Large intestine (tissue), 3 donors: ENCODE measurements at regions not wholly inside any gene's neighbourhood (a gene's known extent, or its start where the extent isn't known, plus 50 kb on each side); places are given as distances from the start of the nearest gene placed in this dataset.

Source experiments
- DNase-seq, 2 donors: peaks; one replicate each; pipeline versions ENCODE4 v3.0.0 to v3.0.0-alpha.2; 2013
- H3K27ac ChIP-seq: one replicate; pipeline ENCODE4 v1.5.1; 2013; ENCODE audit warnings: low read length
- H3K27me3 ChIP-seq: 2 replicates; pipeline ENCODE4 v1.6.1; 2013; ENCODE audit warnings: low read length; ENCODE audit not compliant: control insufficient read depth, insufficient read depth
- H3K36me3 ChIP-seq: 2 replicates; pipeline ENCODE4 v1.6.1; 2013; ENCODE audit warnings: low read length; ENCODE audit not compliant: control insufficient read depth, insufficient read depth
- H3K4me1 ChIP-seq: one replicate; pipeline ENCODE4 v1.6.1; 2013; ENCODE audit warnings: low read length; ENCODE audit not compliant: control insufficient read depth, insufficient read depth
- H3K4me3 ChIP-seq: one replicate; pipeline ENCODE4 v1.5.1; 2013; ENCODE audit warnings: low read length
- H3K9me3 ChIP-seq: one replicate; pipeline ENCODE4 v1.6.1; 2013; ENCODE audit warnings: mild to moderate bottlenecking, low read depth, low read length, moderate library complexity; ENCODE audit not compliant: control insufficient read depth
- WGBS: methylation state at CpG from one replicate; pipeline ENCODE4 v1.1.5; 2013; ENCODE audit warnings: low lambda C conversion rate; ENCODE audit not compliant: insufficient coverage; 5-methylcytosine and 5-hydroxymethylcytosine counted together

GRCh38 chr3:155029941-155030340 is 50.2 kb upstream of the MME start:
- Histone ChIP-seq H3K27me3 (no peaks in the 10 kb centered on the region), H3K4me3 (no peak overlapping the region), H3K27ac (no peak overlapping the region), H3K4me1 (peaks cover 10% of the 10 kb centered on the region), H3K36me3 (no peaks in the 10 kb centered on the region), H3K9me3 (no peaks in the 10 kb centered on the region)
- no peak for DNase-seq
- 80% methylated on average over 1 of the region's 1 CpG for WGBS

GRCh38 chr3:155026999-155027591 is 53.0 kb upstream of the MME start:
- no CpG with 5 or more reads among the region's 2 CpGs for WGBS
- Histone ChIP-seq H3K27ac (peak overlapping the region; percentile 66), H3K27me3 (no peaks in the 10 kb centered on the region), H3K4me3 (no peak overlapping the region), H3K4me1 (peaks cover 10% of the 10 kb centered on the region), H3K36me3 (no peaks in the 10 kb centered on the region), H3K9me3 (no peaks in the 10 kb centered on the region)
- peak; percentile 14 to 68 for DNase-seq

- no peaks in the 10 kb centered on the region for H3K36me3 ChIP-seq
- H3K4me1 ChIP-seq, result peaks cover 15% of the 10 kb centered on the region
- H3K27me3 ChIP-seq, result no peaks in the 10 kb centered on the region
- 50% methylated on average over 1 of the region's 2 CpGs for WGBS
- H3K27ac ChIP-seq, result no peak overlapping the region
- DNase-seq, result no peak
- no peaks in the 10 kb centered on the region for H3K9me3 ChIP-seq
- no peak overlapping the region for H3K4me3 ChIP-seq
Observed at GRCh38 chr3:155024006-155024638, 56.0 kb upstream of the MME start.

GRCh38 chr3:155022896-155023295 is 57.2 kb upstream of the MME start:
- Histone ChIP-seq H3K4me3 (no peak overlapping the region), H3K27me3 (no peaks in the 10 kb centered on the region), H3K36me3 (no peaks in the 10 kb centered on the region), H3K27ac (no peak overlapping the region), H3K4me1 (peaks cover 22% of the 10 kb centered on the region), H3K9me3 (no peaks in the 10 kb centered on the region)
- no peak for DNase-seq

GRCh38 chr3:155019575-155019974 is 60.5 kb upstream of the MME start:
- peak; percentile 77 to 90 for DNase-seq
- no peaks in the 10 kb centered on the region for H3K36me3 ChIP-seq
- peak overlapping the region; percentile 66 for H3K27ac ChIP-seq
- H3K4me1 ChIP-seq, result peaks cover 12% of the 10 kb centered on the region
- no peaks in the 10 kb centered on the region for H3K27me3 ChIP-seq
- H3K9me3 ChIP-seq, result no peaks in the 10 kb centered on the region
- H3K4me3 ChIP-seq, result no peak overlapping the region
- no CpG with 5 or more reads among the region's 1 CpG for WGBS

GRCh38 chr3:155018621-155019330 is 61.3 kb upstream of the MME start:
- 57% methylated on average over 1 of the region's 5 CpGs for WGBS

GRCh38 chr3:155015776-155016436 is 64.2 kb upstream of the MME start:
- Histone ChIP-seq H3K36me3 (no peaks in the 10 kb centered on the region), H3K4me3 (no peak overlapping the region), H3K27ac (no peak overlapping the region), H3K27me3 (no peaks in the 10 kb centered on the region), H3K9me3 (no peaks in the 10 kb centered on the region), H3K4me1 (peaks cover 12% of the 10 kb centered on the region)
- no CpG with 5 or more reads among the region's 2 CpGs for WGBS
- no peak for DNase-seq

More at GRCh38 chr3:155018621-155019330, 61.3 kb upstream of the MME start:
- peak in 1 of 2 donors; percentile 36 for DNase-seq
- no peaks in the 10 kb centered on the region for H3K9me3 ChIP-seq
- H3K4me1 ChIP-seq, result peaks cover 12% of the 10 kb centered on the region
- H3K4me3 ChIP-seq, result no peak overlapping the region
- no peaks in the 10 kb centered on the region for H3K36me3 ChIP-seq
- peak overlapping the region; percentile 34 for H3K27ac ChIP-seq
- no peaks in the 10 kb centered on the region for H3K27me3 ChIP-seq

GRCh38 chr3:155014953-155015352 is 65.2 kb upstream of the MME start:
- Histone ChIP-seq H3K4me3 (no peak overlapping the region), H3K9me3 (no peaks in the 10 kb centered on the region), H3K4me1 (peaks cover 11% of the 10 kb centered on the region), H3K36me3 (no peaks in the 10 kb centered on the region), H3K27ac (no peak overlapping the region), H3K27me3 (no peaks in the 10 kb centered on the region)
- 100% methylated on average over 1 of the region's 2 CpGs for WGBS
- no peak for DNase-seq

- DNase-seq, result no peak
- H3K4me1 ChIP-seq, result peaks cover under 1% of the 10 kb centered on the region
- H3K27me3 ChIP-seq, result no peaks in the 10 kb centered on the region
- H3K4me3 ChIP-seq, result no peak overlapping the region
- H3K27ac ChIP-seq, result no peak overlapping the region
- WGBS, result no CpG with 5 or more reads among the region's 2 CpGs
- no peaks in the 10 kb centered on the region for H3K9me3 ChIP-seq
- no peaks in the 10 kb centered on the region for H3K36me3 ChIP-seq
Observed at GRCh38 chr3:155013427-155013826, 66.7 kb upstream of the MME start.

GRCh38 chr3:155012584-155012983 is 67.5 kb upstream of the MME start:
- Histone ChIP-seq H3K4me1 (no peaks in the 10 kb centered on the region), H3K4me3 (no peak overlapping the region), H3K27ac (no peak overlapping the region), H3K9me3 (no peaks in the 10 kb centered on the region), H3K27me3 (no peaks in the 10 kb centered on the region), H3K36me3 (no peaks in the 10 kb centered on the region)
- no peak for DNase-seq
- whole genome bisulfite sequencing, result 94% methylated on average over 2 of the region's 4 CpGs
